Left lobe of liver (tissue), 2 donors: ENCODE measurements at regions not wholly inside any gene's neighbourhood (a gene's known extent, or its start where the extent isn't known, plus 50 kb on each side); places are given as distances from the start of the nearest gene placed in this dataset.
A peak's percentile ranks its signal among the peaks of the same experiment; 100 is the strongest.
"Not testable (repeated sequence)": the region's sequence is repeated elsewhere in the genome, so short reads cannot be mapped to it uniquely, and the experiment has no call there.

Source experiments
- ATAC-seq: fragments of 200-7000 bp; cut with Tn5 transposase; one replicate; pipeline ENCODE4 v1.9.1; 2020; ENCODE audit warnings: mild to moderate bottlenecking, moderate library complexity
- DNase-seq: peaks from one replicate; pipeline ENCODE4 v3.0.0-alpha.2; 2020; ENCODE audit warnings: low spot score
- donor health status: DM: no; HTN: no; CAD: no; lungs with moderate emphysema.
- donor health status: DM: no; HTN: yes; CAD: no.

DNA sequence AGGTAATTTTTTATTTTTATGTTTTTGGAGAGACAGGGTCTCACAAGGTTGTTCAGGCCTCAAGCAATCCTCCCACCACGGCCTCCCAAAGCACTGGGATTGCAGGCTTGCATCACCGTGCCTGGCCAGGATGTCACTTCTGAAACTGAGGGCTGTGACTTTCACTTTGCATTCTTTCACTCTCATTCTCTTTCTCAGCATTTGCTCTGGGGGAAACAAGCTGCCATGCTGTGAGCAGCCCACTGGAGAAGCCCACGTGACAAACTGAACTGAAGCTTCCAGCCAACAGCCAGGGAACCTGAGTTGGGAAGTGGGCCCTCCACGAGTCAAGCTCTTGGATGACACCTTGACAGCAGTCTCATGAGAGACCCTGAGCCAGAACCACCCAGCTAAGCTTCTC, 109.4 kb downstream of the C5orf15 start:
- DNase-seq (no peak), ATAC-seq (no peak)

DNA sequence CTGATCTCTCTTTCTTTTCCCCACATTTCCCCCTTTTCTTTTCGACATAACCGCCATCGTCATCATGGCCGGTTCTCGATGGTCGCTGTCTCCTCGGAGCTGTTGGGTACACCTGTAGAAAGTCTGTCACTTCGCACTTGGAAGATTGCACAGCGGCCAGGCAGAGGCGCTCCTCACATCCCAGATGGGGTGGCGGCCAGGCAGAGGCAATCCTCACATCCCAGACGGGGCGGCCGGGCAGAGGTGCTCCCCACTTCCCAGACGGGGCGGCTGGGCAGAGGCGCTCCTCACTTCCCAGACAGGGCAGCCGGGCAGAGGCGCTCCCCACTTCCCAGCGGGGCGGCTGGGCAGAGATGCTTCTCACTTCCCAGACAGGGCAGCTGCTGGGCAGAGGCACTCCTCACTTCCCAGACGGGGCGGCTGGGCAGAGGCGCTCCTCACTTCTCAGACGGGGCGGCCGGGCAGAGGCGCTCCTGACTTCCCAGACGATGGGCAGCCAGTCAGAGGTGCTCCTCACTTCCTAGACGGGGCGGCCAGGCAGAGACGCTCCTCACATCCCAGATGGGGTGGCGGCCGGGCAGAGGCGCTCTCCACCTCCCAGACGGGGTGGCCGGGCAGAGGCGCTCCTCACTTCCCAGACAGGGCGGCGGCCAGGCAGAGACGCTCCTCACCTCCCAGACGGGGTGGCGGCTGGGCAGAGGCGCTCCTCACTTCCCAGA, 110.7 kb downstream of the C5orf15 start:
- not testable (repeated sequence) for DNase-seq

GRCh38 chr5:133854554-133854953, 113.9 kb downstream of the C5orf15 start:
- ATAC-seq (no peak), DNase-seq (no peak)

More for the DNA sequence above, 110.7 kb downstream of the C5orf15 start:
- ATAC-seq, result not testable (repeated sequence)

GRCh38 chr5:133853646-133854365, 114.6 kb downstream of the C5orf15 start:
- ATAC-seq, result no peak
- DNase-seq, result no peak

DNA sequence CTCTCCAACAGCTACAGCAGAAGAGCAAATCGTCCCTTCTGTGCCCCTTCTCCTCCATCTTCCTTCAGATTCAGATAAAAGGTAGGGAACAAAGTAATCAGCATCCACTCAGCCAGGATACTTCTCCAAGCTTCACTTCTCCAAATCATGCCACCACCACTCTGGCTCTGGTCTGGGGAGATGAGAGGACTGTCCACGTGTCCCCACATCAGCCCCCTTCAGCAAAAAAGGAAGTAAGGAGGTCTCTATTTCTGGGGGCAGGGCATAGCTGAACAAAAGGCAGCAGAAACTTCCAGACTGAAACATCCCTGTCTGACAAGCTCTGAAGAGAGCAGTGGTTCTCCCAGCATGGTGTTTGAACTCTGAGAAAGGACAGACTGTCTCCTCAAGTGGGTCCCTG, 116.9 kb downstream of the C5orf15 start:
- DNase-seq (no peak), ATAC-seq (no peak)

GRCh38 chr5:133850811-133851210, 117.6 kb downstream of the C5orf15 start:
- ATAC-seq (no peak), DNase-seq (no peak)

DNA sequence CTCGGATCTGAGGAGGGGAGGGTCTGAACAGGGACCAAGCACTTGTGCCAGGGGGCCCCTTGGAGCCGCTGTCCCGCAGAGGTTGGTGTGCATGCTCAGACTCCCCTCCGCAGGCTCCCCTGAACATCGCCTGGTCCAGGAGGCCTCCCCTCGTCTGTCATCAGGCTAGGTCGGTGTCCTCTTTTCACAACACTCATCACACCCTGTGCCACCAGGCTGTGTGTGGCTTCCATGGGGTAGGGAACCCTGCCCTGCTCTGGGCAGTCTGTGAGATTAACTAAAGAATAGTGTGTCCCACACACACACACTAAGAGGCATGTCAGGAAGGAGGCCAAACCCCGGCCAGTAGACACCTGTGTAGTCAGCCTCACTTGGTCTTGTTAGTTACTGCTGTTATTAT, 119.3 kb downstream of the C5orf15 start:
- DNase-seq (no peak), ATAC-seq (no peak)

DNA sequence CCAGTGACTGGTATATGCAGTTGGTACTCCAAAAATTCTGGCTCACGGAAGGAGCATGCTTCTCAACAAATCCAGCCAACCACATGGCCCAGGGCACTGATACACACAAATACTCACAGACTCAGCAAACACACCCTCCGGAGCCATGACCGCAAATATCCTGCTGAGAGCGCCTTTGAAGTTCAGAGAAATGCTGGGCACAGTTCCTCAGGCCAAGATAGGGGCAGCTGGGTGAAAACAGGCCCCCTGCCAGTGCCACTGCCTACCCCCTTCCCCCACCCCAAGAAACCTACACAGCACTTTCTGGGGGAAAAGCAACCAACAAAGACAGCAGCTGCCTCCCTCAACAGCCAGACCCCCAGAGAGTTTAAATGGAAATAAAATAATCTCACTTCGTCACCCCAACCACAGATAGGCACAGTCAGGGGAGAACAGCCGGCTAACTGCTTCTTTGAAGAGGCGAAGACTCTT, 120.0 kb downstream of the C5orf15 start:
- no peak for DNase-seq
- no peak for ATAC-seq

DNA sequence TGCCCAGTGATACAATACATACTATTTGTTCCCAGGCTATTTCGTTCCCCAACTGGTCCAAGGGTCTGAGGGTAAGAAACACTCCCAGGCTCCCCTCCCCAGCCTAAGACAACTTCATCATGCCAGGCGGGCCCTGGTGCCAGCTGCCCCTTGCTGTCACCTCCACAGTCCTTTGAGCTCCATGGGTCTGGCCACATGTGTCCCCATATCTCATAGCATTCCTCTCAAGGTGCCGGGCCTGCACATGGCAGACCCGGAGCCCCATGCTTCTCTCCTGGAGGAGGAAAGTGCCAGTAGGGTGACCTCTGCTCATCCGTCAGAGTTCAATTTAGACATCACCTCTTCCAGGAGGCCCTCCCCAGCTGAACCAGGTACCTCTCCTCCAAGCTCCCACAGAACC, 120.5 kb downstream of the C5orf15 start:
- no peak for DNase-seq
- ATAC-seq, result no peak

DNA sequence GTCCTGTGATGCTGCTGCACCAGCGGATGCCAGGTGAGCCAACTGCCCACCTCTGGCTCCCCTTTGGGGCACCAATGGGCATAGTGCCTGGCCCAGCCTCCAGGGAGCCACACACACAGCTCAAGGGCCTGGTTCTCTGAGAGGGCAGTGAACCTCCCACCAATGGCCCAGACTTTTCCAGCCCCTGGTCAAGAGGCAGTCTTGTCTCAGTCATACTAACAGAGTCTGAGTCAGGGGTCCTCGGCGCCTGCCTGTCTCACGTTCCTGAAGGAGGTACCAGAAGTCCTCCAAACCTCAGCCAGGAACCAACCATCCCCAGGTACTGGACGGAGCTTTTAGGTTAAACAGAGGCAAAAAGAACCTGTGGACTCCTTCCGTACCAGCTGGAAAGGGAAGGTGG, 121.1 kb downstream of the C5orf15 start:
- DNase-seq (no peak), ATAC-seq (no peak)

- no peak for DNase-seq
- ATAC-seq, result no peak
Observed at GRCh38 chr5:133846478-133847226, 121.8 kb downstream of the C5orf15 start.

- DNase-seq (no peak), ATAC-seq (no peak)
Observed at GRCh38 chr5:133845271-133845670, 123.2 kb downstream of the C5orf15 start.

DNA sequence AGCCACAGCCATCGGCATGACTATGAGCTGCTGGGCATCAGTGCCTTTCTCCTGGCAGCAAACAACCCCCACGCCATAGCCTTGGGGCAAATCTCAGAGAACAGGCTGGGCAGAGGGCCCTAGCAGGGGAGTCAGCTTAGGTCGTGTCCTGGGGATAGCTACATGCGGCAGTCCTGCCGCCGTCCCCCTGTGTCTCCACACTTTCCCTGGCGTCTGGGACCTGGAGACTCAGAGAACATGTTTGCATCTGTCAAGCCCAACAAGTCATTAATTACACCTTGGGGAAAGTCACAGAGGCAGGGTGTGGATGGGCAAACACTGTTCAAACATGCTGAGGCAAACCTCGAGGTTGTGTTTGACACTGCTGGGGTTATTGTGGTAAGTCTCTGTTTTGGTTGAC, 123.6 kb downstream of the C5orf15 start:
- DNase-seq (no peak), ATAC-seq (no peak)

- ATAC-seq (no peak), DNase-seq (no peak)
Observed at GRCh38 chr5:133843911-133844310, 124.5 kb downstream of the C5orf15 start.

DNA sequence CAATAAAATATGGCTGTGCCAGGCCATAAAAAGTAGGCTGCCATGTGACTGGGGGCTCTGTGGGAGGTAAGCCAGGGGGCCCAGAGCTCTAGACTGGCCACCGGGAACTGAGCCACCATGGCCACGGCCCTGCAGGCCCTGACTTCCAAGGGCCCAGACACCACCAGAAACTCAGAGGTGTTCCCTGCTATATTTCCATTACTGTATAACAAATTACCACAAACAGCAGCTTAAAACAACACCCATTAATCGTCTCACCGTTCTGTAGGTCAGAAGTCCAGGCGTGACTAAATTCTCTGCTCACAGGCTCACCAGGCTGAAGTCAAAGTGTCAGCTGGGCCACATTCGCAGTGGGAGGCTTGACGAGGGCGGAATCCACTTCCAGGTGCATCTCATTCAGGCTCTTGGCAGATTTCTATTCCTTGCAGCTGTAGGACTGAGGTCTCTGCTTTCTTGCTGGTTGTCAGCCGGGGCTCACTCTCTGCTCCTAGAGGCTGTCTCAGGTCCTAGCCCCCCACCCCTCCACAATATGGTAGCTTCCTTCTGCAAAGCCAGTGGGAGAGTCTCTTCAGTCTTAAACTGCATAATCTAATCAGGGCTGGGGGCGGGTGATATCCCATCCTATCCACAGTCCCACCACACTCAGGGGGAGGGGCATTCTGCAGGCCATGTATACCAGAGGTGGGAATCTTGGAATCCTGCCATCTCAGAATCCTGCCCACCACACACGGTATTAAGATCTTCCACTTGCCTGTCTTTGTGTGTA, 125.4 kb downstream of the C5orf15 start:
- no peak for DNase-seq
- no peak for ATAC-seq

GRCh38 chr5:133841831-133842750, 126.3 kb downstream of the C5orf15 start:
- no peak for DNase-seq
- no peak for ATAC-seq

DNA sequence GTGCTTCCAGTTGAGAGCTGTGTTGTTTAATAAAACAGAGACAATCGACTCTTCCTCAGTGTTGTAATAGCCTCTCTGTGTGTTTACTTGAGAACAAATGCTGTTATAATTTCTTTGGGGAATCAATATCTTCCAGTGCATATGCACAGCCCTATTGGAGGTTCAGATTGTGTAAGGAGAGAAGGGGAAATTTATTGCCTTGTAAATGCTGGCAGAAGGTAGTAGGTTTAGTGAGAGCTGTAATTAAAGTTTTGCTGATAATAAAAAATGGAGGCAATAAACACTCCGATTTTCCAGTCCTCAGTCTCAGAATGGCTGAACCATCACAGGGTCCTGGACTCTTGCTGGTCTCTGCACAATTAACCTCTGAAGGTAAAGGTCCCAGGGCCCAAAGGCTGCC, 128.3 kb downstream of the C5orf15 start:
- no peak for ATAC-seq
- DNase-seq, result no peak

DNA sequence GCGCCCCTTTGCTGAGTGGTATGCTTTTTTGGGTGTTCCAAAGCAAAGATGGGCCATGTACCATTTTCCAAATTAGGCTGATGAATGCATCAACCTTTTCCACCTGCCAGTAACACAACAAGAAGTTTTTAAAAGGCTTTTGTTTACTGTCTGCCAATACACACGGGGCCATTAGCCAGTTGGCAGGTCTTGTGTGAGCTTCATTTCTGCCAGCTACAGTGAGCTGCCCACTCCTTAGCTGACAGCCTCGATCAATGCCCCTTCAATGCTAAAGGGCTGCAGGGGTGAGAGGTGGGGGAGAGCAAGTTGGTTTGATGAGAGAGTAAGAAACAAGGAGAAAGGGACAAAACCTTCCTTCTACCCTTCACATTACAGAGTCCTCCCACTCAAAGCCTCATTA, 128.7 kb downstream of the C5orf15 start:
- ATAC-seq (peak; percentile 56), DNase-seq (no peak)

DNA sequence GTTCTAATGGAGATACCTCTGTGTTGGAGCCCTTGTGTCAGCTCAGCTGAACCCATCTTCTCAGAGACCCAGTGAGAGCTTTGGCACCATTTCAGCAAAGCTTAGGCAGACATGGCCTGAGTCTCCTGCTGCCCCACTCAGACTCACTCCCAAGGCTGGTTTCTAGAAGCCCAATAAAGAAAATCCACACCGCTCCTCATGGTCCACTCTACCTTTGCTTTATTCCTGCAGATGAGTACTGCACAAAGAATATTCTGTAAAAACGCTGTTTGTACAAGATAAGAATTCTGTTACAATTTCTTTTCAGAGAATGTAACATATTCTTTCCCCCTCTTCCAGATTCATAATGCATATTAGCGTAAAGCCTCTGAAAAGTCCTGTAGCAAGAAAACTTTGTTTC, 129.3 kb downstream of the C5orf15 start:
- no peak for DNase-seq
- ATAC-seq, result no peak

DNA sequence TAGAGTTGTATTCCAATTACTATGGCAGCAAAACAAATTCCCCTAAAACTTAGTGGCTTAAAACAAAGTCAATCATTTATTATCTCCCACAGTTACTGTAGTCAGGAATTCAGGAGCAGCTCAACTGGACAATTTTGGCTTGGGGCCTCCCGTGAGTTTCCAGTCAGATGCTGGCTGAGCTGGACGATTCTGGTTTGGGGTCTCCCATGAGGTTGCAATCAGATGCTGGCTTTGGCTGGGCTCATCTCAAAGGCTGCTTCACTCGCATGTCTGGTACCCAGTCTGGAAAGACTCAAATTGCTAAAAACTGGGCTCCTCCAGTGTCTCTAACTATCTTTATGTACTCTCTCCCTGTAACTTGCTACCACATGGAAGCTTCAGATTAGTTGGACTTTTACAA, 130.1 kb downstream of the C5orf15 start:
- no peak for DNase-seq
- ATAC-seq, result no peak
